WTC11 (cell line): ENCODE measurements at regions not wholly inside any gene's neighbourhood (a gene's known extent, or its start where the extent isn't known, plus 50 kb on each side); places are given as distances from the start of the nearest gene placed in this dataset.

Source experiments
- ATAC-seq: fragments of 200-7000 bp; cut with Tn5 transposase; 2 replicates; pipeline ENCODE4 v1.10.0; 2021; ENCODE audit warnings: mild to moderate bottlenecking, moderate library complexity
- CTCF ChIA-PET: fragments of 300-600 bp; sonication (Branson Sonifier 250); formaldehyde crosslinking; loops from one replicate; lab custom pipeline; 2021; ENCODE audit warnings: antibody characterized with exemption; lab: Charles Lee
- POLR2A ChIA-PET: fragments of 350-600 bp; sonication (Branson Sonifier 250); formaldehyde crosslinking; loops from one replicate; lab custom pipeline; 2021; ENCODE audit warnings: antibody characterized with exemption; lab: Charles Lee
- DNase-seq: peaks from one replicate; pipeline ENCODE4 v3.0.0; 2021; ENCODE audit warnings: low spot score
- H3K27ac Mint-ChIP-seq: 2 replicates; pipeline ENCODE4 v1.8.0; 2021; ENCODE audit warnings: mixed read lengths
- H3K27me3 Mint-ChIP-seq: 2 replicates; pipeline ENCODE4 v1.8.0; 2021; ENCODE audit warnings: low read depth, mild to moderate bottlenecking, moderate library complexity, mixed read lengths
- H3K36me3 Mint-ChIP-seq: 2 replicates; pipeline ENCODE4 v1.8.0; 2021; ENCODE audit warnings: mixed read lengths
- H3K4me1 Mint-ChIP-seq: 2 replicates; pipeline ENCODE4 v1.8.0; 2022; ENCODE audit warnings: mixed read lengths
- H3K4me3 Mint-ChIP-seq: 2 replicates; pipeline ENCODE4 v1.8.0; 2021; ENCODE audit warnings: mild to moderate bottlenecking, moderate library complexity, mixed read lengths
- H3K9me3 Mint-ChIP-seq: 2 replicates; pipeline ENCODE4 v1.8.0; 2021; ENCODE audit warnings: mixed read lengths
- ARID4B ChIP-seq: sonication (generic); formaldehyde crosslinking; IDR thresholded peaks from 2 replicates; pipeline ENCODE4 v1.8.0; 2023; ENCODE audit warnings: missing genetic modification reagents, mild to moderate bottlenecking, borderline replicate concordance
- ATF1 ChIP-seq: sonication (generic); formaldehyde crosslinking; IDR thresholded peaks from 2 replicates; pipeline ENCODE4 v1.8.1; 2023; ENCODE audit warnings: mild to moderate bottlenecking, moderate library complexity, missing genetic modification reagents
- ATF6 ChIP-seq: sonication (generic); formaldehyde crosslinking; IDR thresholded peaks from 2 replicates; pipeline ENCODE4 v1.8.1; 2023; ENCODE audit warnings: mild to moderate bottlenecking, missing genetic modification reagents
- CREB1 ChIP-seq: sonication (generic); formaldehyde crosslinking; IDR thresholded peaks from 2 replicates; pipeline ENCODE4 v1.8.0; 2023; ENCODE audit warnings: mild to moderate bottlenecking, missing genetic modification reagents
- CTCF ChIP-seq: fragments of 200-600 bp; IDR thresholded peaks from 2 replicates; pipeline ENCODE4 v1.8.0; 2022; ENCODE audit warnings: antibody characterized with exemption
- ELF4 ChIP-seq: sonication (generic); formaldehyde crosslinking; IDR thresholded peaks from 2 replicates; pipeline ENCODE4 v1.8.1; 2022; ENCODE audit warnings: low read depth, mild to moderate bottlenecking, moderate library complexity, missing genetic modification reagents
- ESRRA ChIP-seq: sonication (generic); formaldehyde crosslinking; IDR thresholded peaks from 2 replicates; pipeline ENCODE4 v1.8.1; 2022; ENCODE audit warnings: mild to moderate bottlenecking, missing genetic modification reagents, borderline replicate concordance
- FOXP1 ChIP-seq: sonication (generic); formaldehyde crosslinking; IDR thresholded peaks from 2 replicates; pipeline ENCODE4 v1.8.0; 2022; ENCODE audit warnings: missing genetic modification reagents, mild to moderate bottlenecking, moderate library complexity, borderline replicate concordance
- IRF2 ChIP-seq: sonication (generic); formaldehyde crosslinking; IDR thresholded peaks from 2 replicates; pipeline ENCODE4 v1.8.0; 2022; ENCODE audit warnings: low read depth, missing genetic modification reagents, borderline replicate concordance
- KAT7 ChIP-seq: sonication (generic); formaldehyde crosslinking; IDR thresholded peaks from 2 replicates; pipeline ENCODE4 v1.8.1; 2023; ENCODE audit warnings: missing genetic modification reagents, mild to moderate bottlenecking, borderline replicate concordance
- MXD4 ChIP-seq: fragments of 250-450 bp; sonication (Bioruptor Pico); IDR thresholded peaks from 2 replicates; pipeline ENCODE4 v1.8.0; 2021; ENCODE audit warnings: mild to moderate bottlenecking, moderate library complexity, borderline replicate concordance
- NFE2L1 ChIP-seq: sonication (generic); formaldehyde crosslinking; IDR thresholded peaks from 2 replicates; pipeline ENCODE4 v1.8.1; 2023; ENCODE audit warnings: missing genetic modification reagents
- NFYB ChIP-seq: sonication (generic); formaldehyde crosslinking; conservative IDR thresholded peaks from 2 replicates; pipeline ENCODE4 v1.8.0; 2022; ENCODE audit warnings: low read depth, missing genetic modification reagents
- NR1H2 ChIP-seq: sonication (generic); formaldehyde crosslinking; IDR thresholded peaks from 2 replicates; pipeline ENCODE4 v1.9.0; 2021; ENCODE audit warnings: mild to moderate bottlenecking, moderate library complexity, missing genetic modification reagents
- SP1 ChIP-seq: sonication (generic); formaldehyde crosslinking; conservative IDR thresholded peaks from 2 replicates; pipeline ENCODE4 v1.8.1; 2022; ENCODE audit warnings: missing genetic modification reagents
- TEAD1 ChIP-seq: sonication (generic); formaldehyde crosslinking; IDR thresholded peaks from 2 replicates; pipeline ENCODE4 v1.8.0; 2022; ENCODE audit warnings: mild to moderate bottlenecking, missing genetic modification reagents
- ZNF121 ChIP-seq: sonication (generic); formaldehyde crosslinking; IDR thresholded peaks from 2 replicates; pipeline ENCODE4 v1.8.0; 2023; ENCODE audit warnings: missing genetic modification reagents
- ZNF232 ChIP-seq: sonication (generic); formaldehyde crosslinking; IDR thresholded peaks from 2 replicates; pipeline ENCODE4 v1.8.0; 2022; ENCODE audit warnings: mild to moderate bottlenecking, missing genetic modification reagents
- ZNF317 ChIP-seq: sonication (generic); formaldehyde crosslinking; IDR thresholded peaks from 2 replicates; pipeline ENCODE4 v1.8.1; 2023; ENCODE audit warnings: low read depth, mild to moderate bottlenecking, moderate library complexity, missing genetic modification reagents, borderline replicate concordance
- TF ChIP-seq, protein P1 (sequence below): sonication (generic); formaldehyde crosslinking; IDR thresholded peaks from 2 replicates; pipeline ENCODE4 v1.8.0; 2022; ENCODE audit warnings: mild to moderate bottlenecking, missing genetic modification reagents
- TF ChIP-seq, protein P2 (sequence below): sonication (generic); formaldehyde crosslinking; IDR thresholded peaks from 2 replicates; pipeline ENCODE4 v1.8.1; 2022; ENCODE audit warnings: low read depth, mild to moderate bottlenecking, moderate library complexity, missing genetic modification reagents, borderline replicate concordance
- TF ChIP-seq, protein P3 (sequence below): sonication (generic); formaldehyde crosslinking; IDR thresholded peaks from 2 replicates; pipeline ENCODE4 v1.8.1; 2023; ENCODE audit warnings: mild to moderate bottlenecking, moderate library complexity, missing genetic modification reagents

DNA sequence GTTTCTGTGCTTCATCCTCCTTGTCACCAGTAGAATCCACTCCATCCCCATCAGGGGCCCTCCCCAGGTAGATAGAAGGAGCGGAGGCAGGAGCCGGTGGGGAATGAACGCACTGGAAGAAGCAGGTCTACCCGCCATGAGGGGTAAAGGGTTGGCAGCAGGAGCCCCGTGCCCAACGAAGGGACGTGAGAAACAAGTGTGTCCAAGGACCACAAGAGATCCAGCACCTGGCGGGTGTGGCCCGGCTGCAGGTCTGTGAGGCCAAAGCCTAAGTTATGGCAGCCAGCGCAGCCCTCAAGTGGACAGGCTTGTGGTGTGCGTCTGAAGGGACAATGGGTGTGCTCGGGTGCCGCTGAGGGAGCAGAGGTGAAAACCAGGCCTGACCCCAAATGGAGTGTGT lies 94.3 kb downstream of the IRX2 start (continued):
- no peak for TF ChIP-seq NFE2L1 (CRISPR knock-in tag)
- no peak for TF ChIP-seq ATF1 (CRISPR knock-in tag)
- no peak for TF ChIP-seq TEAD1 (CRISPR knock-in tag)
- TF ChIP-seq, protein P1, sequence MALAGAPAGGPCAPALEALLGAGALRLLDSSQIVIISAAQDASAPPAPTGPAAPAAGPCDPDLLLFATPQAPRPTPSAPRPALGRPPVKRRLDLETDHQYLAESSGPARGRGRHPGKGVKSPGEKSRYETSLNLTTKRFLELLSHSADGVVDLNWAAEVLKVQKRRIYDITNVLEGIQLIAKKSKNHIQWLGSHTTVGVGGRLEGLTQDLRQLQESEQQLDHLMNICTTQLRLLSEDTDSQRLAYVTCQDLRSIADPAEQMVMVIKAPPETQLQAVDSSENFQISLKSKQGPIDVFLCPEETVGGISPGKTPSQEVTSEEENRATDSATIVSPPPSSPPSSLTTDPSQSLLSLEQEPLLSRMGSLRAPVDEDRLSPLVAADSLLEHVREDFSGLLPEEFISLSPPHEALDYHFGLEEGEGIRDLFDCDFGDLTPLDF (CRISPR knock-in tag): no peak
- TF ChIP-seq IRF2 (CRISPR knock-in tag): no peak
- no peak for TF ChIP-seq ZNF232 (CRISPR knock-in tag)
- no peak for TF ChIP-seq ESRRA
- no peak for TF ChIP-seq SP1
- no peak for TF ChIP-seq NFYB (CRISPR knock-in tag)
- TF ChIP-seq CTCF: no peak

DNA sequence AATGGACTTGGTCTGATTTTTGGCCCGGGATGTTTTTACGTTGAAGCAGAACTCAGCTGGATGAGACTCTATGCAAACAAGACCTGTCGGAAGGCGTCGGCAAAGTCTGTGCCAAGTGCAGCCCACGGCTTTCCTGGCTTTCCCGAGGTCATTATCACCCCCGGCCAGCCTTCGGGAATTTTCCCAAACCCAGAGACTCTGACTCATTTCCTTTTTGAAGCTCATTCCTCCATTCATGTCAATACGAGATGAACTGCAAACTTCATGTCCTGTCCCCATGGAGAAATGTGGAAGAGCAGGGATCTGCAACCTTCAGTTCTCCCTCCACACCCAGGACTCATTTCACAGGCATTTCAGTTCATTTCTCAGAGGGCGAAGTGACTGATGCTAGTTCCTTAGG lies 95.3 kb downstream of the IRX2 start:
- no peaks in the 10 kb centered on the region for H3K9me3 Mint-ChIP-seq
- ChIA-PET POLR2A (no interaction called here), CTCF (no interaction called here)

DNA sequence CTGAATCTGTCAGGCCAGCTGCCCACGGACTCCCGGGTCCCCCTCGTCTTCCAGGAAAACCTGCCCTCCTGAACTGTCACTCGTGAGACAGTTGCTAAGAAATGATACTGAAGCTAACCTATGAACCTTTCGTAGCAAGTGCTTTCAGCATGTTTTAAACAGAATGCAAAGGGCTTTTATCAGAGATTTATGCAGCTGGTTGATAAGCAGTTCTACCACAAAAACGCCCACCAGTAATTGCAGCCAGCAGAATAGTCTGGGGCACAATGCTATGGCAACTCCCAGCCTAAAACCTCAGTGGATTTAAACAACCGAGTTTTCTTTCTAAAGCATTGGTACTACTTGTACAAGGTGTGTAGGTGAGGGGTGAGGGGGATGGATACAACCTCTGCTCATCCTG lies 97.5 kb downstream of the IRX2 start:
- Mint-ChIP-seq H3K9me3 (peaks cover 5% of the 10 kb centered on the region; the same call in 1 of the 2 replicates), H3K27ac (no peak overlapping the region), H3K4me1 (no peaks in the 10 kb centered on the region), H3K4me3 (no peak overlapping the region), H3K36me3 (no peaks in the 10 kb centered on the region), H3K27me3 (no peaks in the 10 kb centered on the region; the same call in 1 of the 2 replicates)
- CTCF ChIA-PET: no interaction called here
- TF ChIP-seq NR1H2 (CRISPR knock-in tag) (no peak), FOXP1 (CRISPR knock-in tag) (no peak), ARID4B (CRISPR knock-in tag) (no peak), CREB1 (no peak), KAT7 (CRISPR knock-in tag) (no peak), ATF6 (CRISPR knock-in tag) (no peak), ELF4 (CRISPR knock-in tag) (no peak), ZNF121 (CRISPR knock-in tag) (no peak)
- TF ChIP-seq, protein P2, sequence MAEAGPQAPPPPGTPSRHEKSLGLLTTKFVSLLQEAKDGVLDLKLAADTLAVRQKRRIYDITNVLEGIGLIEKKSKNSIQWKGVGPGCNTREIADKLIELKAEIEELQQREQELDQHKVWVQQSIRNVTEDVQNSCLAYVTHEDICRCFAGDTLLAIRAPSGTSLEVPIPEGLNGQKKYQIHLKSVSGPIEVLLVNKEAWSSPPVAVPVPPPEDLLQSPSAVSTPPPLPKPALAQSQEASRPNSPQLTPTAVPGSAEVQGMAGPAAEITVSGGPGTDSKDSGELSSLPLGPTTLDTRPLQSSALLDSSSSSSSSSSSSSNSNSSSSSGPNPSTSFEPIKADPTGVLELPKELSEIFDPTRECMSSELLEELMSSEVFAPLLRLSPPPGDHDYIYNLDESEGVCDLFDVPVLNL (CRISPR knock-in tag): no peak
- TF ChIP-seq, protein P1 (CRISPR knock-in tag): no peak
- TF ChIP-seq, protein P3, sequence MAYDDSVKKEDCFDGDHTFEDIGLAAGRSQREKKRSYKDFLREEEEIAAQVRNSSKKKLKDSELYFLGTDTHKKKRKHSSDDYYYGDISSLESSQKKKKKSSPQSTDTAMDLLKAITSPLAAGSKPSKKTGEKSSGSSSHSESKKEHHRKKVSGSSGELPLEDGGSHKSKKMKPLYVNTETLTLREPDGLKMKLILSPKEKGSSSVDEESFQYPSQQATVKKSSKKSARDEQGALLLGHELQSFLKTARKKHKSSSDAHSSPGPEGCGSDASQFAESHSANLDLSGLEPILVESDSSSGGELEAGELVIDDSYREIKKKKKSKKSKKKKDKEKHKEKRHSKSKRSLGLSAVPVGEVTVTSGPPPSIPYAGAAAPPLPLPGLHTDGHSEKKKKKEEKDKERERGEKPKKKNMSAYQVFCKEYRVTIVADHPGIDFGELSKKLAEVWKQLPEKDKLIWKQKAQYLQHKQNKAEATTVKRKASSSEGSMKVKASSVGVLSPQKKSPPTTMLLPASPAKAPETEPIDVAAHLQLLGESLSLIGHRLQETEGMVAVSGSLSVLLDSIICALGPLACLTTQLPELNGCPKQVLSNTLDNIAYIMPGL (CRISPR knock-in tag): no peak
- ATAC-seq (no peak), DNase-seq (no peak)
- POLR2A ChIA-PET: no interaction called here

More for the DNA sequence above, 95.3 kb downstream of the IRX2 start:
- H3K4me3 Mint-ChIP-seq: no peak overlapping the region
- no peak for ATAC-seq
- H3K27me3 Mint-ChIP-seq: no peaks in the 10 kb centered on the region; the same call in 1 of the 2 replicates
- DNase-seq: no peak
- peaks cover 5% of the 10 kb centered on the region for H3K4me1 Mint-ChIP-seq
- TF ChIP-seq ZNF317 (no peak), MXD4 (CRISPR knock-in tag) (no peak)
- no peak overlapping the region for H3K27ac Mint-ChIP-seq
- no peaks in the 10 kb centered on the region for H3K36me3 Mint-ChIP-seq
